NT2/D1 (cell line): ENCODE measurements at regions not wholly inside any gene's neighbourhood (a gene's known extent, or its start where the extent isn't known, plus 50 kb on each side); places are given as distances from the start of the nearest gene placed in this dataset.

Experiments used
- SUZ12 ChIP-seq: IDR thresholded peaks from 2 replicates; pipeline ENCODE4 v1.6.1; 2011; ENCODE audit not compliant: insufficient read length, insufficient read depth; ENCODE audit errors: extremely low read depth
- YY1 ChIP-seq: IDR thresholded peaks from 2 replicates; pipeline ENCODE4 v1.6.1; 2011; ENCODE audit not compliant: insufficient read length, insufficient read depth
- ZNF274 ChIP-seq: IDR thresholded peaks from 2 replicates; pipeline ENCODE4 v1.6.1; 2011; ENCODE audit warnings: mild to moderate bottlenecking, low read depth, low read length

DNA sequence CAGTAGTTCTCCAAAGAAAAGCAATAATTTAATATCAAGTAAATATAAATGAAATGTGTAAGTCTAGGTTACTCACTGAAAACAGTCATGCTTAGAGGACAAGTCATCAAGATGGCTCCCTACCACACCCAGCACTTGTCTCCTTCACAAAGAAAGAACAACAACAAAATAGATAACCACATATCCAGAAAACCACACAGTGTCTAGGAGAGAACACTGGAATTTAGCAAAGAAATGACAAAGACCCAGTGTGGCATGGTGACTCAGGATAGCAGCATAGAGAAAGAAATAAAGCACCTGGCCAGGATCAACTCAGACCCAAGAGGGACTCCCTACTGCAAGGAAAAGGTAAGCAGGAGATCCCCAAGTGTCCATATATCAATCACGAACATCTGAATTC, 356.2 kb downstream of the TMEM161B start:
- no peak for TF ChIP-seq YY1
- no peak for TF ChIP-seq ZNF274
- no peak for TF ChIP-seq SUZ12
